DMS53 treated with DMSO at 0.1 percent for 48 hours (cell line): ENCODE measurements at regions not wholly inside any gene's neighbourhood (a gene's known extent, or its start where the extent isn't known, plus 50 kb on each side); places are given as distances from the start of the nearest gene placed in this dataset.

ENCODE experiments used
- DNase-seq: peaks from one replicate; lab custom pipeline; 2025; ENCODE audit not compliant: unreplicated experiment; lab: John Stamatoyannopoulos, UW

GRCh38 chr6:156526081-156526480 lies 251.1 kb upstream of the ARID1B start:
- no peak for DNase-seq

GRCh38 chr6:156525541-156525940 lies 251.6 kb upstream of the ARID1B start:
- DNase-seq, result no peak

- DNase-seq, result no peak
These were observed 257.2 kb upstream of the ARID1B start for GRCh38 chr6:156519940-156520339.

- DNase-seq, result peak; percentile 4
These were observed 260.1 kb upstream of the ARID1B start for GRCh38 chr6:156517088-156517487.

GRCh38 chr6:156515242-156515641 lies 261.9 kb upstream of the ARID1B start:
- DNase-seq, result no peak

- no peak for DNase-seq
These were observed 263.7 kb upstream of the ARID1B start for GRCh38 chr6:156513504-156513903.

DNA sequence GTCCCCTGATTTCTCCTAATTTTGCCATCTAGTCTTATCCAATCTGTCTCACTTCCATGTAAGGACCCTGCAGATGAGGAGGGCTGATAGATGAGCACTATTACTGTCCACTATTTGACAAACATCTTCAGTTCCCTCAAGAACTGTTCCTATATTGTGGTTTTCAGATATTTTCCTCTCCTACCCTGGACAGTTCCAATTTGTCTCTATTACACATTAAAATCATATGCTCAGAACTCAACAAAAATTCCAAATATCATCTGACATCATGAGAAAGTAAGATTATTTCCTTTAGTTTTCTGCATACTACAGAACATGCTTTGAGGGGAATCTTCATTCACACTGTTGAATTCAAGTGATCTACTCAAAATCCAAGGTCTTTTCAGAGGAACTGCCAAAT lies 265.6 kb upstream of the ARID1B start:
- DNase-seq, result no peak

DNA sequence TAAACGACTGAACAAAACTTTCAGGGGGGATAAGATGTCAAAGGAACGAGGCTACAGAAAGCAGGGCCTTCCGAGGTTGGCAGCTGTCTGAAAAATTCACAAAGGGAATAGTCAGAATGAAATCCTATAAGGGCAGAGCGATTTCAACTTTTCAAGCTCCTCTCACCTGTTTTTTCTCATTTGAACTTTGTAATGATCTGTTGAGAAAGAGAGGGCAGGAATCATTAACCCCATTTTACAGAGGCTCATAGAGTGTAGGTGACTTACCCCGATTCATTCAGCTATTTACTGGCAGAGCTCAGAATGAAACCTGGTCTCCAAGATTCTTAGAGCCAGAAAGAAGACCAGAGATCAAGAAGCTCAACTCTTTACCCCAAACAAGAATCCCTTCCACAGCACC lies 266.1 kb upstream of the ARID1B start:
- no peak for DNase-seq

GRCh38 chr6:156510242-156510641 lies 266.9 kb upstream of the ARID1B start:
- DNase-seq, result no peak

DNA sequence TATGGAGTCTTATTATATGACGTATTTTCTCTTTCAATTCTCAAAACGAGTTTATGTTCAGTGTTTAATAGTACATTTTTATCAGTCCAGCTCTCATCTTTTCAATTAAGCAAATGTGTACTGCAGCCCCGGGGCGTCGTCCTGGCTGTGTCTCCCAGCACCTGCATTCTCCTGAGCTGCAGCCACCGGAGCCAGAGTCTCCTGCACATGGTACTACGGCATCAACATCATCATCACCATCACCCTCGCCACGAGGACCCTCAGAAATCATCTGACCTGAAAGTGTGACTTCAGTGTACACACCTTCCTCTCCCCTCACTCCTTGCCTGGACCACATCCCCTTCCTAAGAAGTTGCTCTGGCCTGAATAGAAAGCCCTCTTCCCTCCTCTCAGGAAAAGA lies 267.7 kb upstream of the ARID1B start:
- DNase-seq, result no peak

DNA sequence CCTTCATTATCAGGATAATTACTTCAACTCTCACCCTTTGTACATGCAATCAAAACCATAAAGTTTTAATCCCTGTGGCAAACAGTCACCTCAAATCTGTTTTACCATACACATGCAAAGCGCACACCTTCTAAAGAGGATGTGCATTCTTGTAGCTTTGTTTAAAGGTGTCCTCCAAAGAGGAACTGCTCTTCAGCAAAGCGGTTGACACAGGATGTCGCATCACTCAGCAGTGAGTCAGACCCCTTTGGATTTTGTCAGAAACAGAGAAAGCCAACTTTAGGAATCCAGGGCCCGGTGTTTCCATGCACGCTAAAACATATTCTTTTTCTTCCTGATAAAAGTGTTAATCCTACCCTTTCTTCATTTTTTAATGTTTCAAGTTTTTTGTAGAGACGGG lies 268.3 kb upstream of the ARID1B start:
- no peak for DNase-seq

- DNase-seq, result no peak
These were observed 269.1 kb upstream of the ARID1B start for GRCh38 chr6:156508126-156508525.

DNA sequence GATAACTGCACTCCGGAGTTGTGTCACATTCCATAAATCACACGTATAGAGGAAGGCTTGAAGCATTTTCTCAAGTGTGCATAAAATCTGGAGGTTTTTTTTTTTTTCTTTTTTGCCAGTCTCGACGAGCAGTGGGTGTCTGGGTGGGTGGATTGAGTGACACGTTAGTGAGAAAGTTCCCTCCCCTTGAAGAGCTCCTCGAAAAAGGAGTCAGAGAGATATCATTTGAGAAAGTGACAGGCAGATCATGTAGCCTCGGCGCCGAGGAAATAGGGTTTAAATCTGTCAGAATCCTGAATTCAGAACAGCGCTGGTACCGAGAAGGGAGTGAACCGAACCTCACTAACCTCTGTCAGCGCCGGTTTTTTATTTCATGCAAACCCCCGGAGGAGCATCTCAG lies 269.5 kb upstream of the ARID1B start:
- DNase-seq, result no peak

- DNase-seq, result no peak
These were observed 270.1 kb upstream of the ARID1B start for GRCh38 chr6:156507106-156507505.

- no peak for DNase-seq
These were observed 274.1 kb upstream of the ARID1B start for GRCh38 chr6:156502969-156503504.

GRCh38 chr6:156497618-156498017 lies 279.6 kb upstream of the ARID1B start:
- no peak for DNase-seq

GRCh38 chr6:156487877-156488276 lies 289.3 kb upstream of the ARID1B start:
- no peak for DNase-seq

GRCh38 chr6:156485150-156485549 lies 292.0 kb upstream of the ARID1B start:
- no peak for DNase-seq

DNA sequence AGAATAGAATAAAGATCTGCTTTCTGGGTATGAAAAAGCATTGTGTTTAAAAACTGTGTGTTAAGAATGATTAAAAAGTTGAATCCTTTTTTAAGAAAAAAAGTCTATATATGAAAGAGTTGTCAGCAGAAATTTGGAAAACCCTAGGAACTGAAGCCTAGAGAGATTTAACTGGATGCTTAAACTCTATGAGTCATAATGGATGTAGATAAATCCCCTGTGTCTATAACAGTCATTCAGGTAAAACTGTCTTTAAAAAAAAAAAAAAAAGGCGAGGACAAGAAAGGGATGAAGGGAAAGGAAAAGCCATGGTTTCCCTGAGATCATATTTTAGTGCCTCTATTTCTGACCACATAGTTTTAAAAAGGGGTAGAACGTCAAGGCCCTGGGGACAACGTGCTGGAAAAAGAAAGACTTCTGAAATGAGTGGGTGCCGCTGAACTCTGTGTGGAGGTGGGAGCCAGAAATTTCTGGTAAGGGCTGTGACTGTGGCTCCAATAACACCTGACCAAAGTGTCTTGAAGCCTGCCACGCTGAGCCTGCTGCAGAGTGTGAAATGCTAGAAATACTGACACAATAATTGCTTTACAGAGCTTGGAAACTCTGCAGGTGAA lies 302.6 kb upstream of the ARID1B start:
- DNase-seq, result no peak

DNA sequence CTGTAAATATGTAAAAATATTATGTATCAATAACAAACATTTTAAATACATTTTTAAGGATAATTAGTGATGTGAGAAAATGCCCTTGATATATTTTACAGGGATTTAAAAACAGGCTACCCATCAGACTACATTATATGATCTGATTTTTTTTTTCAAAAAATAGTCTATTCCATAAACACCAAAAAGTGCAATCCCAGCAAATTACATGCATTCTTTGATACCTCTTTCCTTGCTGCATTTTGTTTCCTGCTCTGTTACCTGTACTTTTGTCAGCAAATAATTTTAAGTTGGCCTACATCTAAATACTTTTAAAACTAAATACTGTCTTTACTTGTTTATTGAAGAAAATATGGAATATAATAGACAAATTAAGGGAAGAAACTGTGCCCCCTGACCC lies 306.2 kb upstream of the ARID1B start:
- DNase-seq, result no peak

DNA sequence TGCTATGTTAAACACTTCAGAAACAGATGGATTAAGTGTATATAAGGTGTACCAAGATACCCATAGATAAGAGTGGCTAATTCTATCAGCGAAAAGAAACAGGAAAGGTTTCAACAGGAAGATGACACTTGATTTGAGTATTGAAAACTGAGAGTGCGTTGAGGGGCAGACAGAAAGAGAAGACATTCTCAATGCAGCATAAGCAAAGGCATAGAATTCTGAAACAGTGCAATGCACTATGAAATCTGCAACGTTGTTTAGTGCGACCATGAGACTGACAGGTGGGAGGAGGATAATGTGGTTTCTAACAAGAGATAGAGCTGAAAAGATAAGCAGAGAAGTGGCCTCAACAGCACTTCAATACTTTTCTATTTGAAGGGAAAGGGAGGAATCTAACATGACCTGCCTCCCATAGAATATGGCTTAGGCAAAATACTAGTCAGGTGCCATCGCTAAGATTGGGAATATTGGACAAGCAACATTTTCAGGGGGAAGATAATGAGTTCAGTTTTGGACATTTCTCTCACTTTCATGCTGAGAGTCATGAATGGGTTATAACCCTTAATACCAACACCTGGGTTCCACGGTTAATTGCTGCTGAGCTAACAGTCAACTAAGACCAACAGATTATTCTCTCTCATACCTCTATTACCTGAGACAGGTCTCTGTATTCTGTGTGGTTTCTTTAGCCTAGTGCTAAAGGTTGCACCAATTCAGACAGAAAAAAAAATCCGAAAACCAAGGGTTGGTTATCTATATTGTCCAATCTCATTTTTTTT lies 312.9 kb upstream of the ARID1B start:
- DNase-seq, result no peak

DNA sequence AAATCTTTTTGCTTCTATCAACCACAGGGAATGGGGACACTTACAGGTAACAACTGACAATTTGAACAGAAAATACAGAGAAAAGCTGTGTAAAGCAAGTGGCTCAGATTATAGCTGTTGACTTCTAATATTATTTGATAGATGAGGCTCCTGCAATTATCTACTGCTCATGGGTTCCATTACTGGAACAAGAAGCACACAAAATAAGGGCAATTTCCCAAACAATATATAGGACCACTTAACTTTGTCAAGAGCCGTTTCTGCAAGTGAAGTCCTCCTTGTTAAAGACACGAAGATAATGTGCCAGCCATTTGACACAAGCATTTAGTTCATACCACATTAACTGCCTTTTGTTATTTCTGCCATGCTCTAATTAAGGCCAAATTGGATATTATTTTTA lies 315.5 kb upstream of the ARID1B start:
- no peak for DNase-seq

GRCh38 chr6:156457601-156458000 lies 319.6 kb upstream of the ARID1B start:
- no peak for DNase-seq
